GM19455 (cell line): ENCODE measurements at regions not wholly inside any gene's neighbourhood (a gene's known extent, or its start where the extent isn't known, plus 50 kb on each side); places are given as distances from the start of the nearest gene placed in this dataset.
"Not testable (repeated sequence)": the region's sequence is repeated elsewhere in the genome, so short reads cannot be mapped to it uniquely, and the experiment has no call there.

ENCODE experiments used
- ATAC-seq: cut with Tn5 transposase; IDR thresholded peaks from one replicate; pipeline ENCODE4 v1.9.1; 2021; ENCODE audit not compliant: unreplicated experiment

DNA sequence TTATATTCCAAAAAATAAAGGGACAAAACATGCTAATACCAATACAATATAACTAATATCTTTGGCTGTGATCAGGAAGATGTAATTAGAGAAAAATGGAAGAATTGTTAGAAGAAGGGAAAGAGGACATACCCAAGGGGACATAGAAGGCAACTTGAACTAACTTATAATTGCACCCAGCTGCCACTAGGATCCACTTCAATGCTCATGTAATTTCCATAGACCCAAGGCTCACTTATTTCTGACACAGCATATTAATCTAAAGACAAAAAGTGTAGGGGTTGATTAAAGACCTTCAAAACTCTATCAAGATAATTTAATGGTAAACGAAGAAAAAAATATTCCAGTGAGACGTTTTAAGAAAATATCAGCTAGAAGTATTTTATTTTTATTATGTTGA, 396.0 kb upstream of the ADGRB3 start:
- no peak for ATAC-seq

DNA sequence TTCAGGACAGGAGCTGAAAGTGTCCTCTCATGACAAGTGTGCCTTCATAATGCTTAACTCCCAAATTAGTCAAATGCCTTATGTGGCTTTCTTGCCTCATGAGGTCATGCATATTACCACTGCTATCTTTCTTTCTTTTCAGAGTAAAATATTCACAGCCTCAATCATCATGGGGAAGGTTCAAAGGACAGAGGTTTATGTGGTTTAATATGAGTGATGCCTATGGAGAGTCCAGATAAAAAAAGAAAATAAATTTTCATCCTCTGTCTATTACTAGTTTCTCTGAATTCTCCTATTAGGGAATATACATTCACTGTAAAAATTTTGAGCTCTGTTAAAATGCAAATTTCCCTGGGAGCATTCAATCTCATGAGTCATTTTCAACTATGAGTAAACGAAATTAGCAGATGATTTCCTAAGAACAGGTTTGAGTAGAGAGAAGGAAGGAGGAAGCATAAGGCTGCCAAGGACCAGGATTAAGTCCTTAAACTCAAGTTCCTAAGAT, 396.9 kb upstream of the ADGRB3 start:
- ATAC-seq: no peak

DNA sequence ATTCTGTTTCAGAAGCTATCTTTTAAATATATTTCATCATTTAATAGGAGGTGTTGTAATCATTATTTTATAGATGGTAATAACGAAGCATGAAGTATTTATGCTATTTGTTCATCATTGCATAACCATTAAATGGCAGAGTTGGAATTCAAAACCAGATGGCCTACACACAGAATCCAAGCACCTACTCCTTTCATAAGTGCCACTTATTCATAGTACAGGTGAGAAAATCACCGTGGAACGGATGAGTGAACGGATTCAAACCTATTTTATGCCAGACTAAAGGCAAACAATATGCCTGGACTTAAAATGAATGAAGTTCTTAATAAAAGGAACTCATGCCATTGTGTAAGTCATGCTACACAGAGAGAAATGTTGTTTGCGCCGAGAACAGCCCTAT, 397.9 kb upstream of the ADGRB3 start:
- no peak for ATAC-seq

GRCh38 chr6:68235326-68235784, 399.7 kb upstream of the ADGRB3 start:
- ATAC-seq: no peak

- no peak for ATAC-seq
These were observed 401.5 kb upstream of the ADGRB3 start for GRCh38 chr6:68233623-68234022.

GRCh38 chr6:68229566-68229965, 405.5 kb upstream of the ADGRB3 start:
- ATAC-seq: no peak

GRCh38 chr6:68226460-68226859, 408.6 kb upstream of the ADGRB3 start:
- no peak for ATAC-seq

GRCh38 chr6:68225729-68226128, 409.4 kb upstream of the ADGRB3 start:
- ATAC-seq: no peak

- no peak for ATAC-seq
These were observed 423.8 kb upstream of the ADGRB3 start for GRCh38 chr6:68211242-68211795.

DNA sequence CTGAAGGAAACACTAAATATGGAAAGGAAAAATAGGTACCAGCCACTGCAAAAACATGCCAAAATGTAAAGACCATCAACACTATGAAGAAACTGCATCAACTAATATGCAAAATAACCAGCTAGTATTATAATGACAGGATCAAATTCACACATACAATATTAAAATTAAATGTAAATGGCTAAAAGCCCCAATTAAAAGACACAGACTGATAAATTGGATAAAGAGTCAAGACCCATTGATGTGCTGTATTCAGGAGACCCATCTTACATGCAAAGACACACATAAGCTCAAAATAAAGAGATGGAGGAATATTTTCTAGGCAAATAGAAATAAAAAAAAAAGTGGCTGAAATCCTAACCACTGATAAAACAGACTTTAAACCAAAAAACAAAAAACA, 427.5 kb upstream of the ADGRB3 start:
- ATAC-seq: not testable (repeated sequence)

GRCh38 chr6:68200929-68201328, 434.2 kb upstream of the ADGRB3 start:
- ATAC-seq: no peak

- no peak for ATAC-seq
These were observed 437.7 kb upstream of the ADGRB3 start for GRCh38 chr6:68197356-68197755.

GRCh38 chr6:68196645-68197044, 438.4 kb upstream of the ADGRB3 start:
- ATAC-seq: no peak

DNA sequence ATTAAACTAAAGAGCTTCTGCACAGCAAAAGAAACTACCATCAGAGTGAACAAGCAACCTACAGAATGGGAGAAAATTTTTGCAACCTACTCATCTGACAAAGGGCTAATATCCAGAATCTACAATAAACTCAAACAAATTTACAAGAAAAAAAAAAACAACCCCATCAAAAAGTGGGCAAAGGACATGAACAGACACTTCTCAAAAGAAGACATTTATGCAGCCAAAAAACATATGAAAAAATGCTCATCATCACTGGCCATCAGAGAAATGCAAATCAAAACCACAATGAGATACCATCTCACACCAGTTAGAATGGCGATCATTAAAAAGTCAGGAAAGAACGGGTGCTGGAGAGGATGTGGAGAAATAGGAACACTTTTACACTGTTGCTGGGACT, 439.3 kb upstream of the ADGRB3 start:
- not testable (repeated sequence) for ATAC-seq

- ATAC-seq: no peak
These were observed 440.1 kb upstream of the ADGRB3 start for GRCh38 chr6:68194846-68195478.

- no peak for ATAC-seq
These were observed 442.1 kb upstream of the ADGRB3 start for GRCh38 chr6:68192988-68193387.

DNA sequence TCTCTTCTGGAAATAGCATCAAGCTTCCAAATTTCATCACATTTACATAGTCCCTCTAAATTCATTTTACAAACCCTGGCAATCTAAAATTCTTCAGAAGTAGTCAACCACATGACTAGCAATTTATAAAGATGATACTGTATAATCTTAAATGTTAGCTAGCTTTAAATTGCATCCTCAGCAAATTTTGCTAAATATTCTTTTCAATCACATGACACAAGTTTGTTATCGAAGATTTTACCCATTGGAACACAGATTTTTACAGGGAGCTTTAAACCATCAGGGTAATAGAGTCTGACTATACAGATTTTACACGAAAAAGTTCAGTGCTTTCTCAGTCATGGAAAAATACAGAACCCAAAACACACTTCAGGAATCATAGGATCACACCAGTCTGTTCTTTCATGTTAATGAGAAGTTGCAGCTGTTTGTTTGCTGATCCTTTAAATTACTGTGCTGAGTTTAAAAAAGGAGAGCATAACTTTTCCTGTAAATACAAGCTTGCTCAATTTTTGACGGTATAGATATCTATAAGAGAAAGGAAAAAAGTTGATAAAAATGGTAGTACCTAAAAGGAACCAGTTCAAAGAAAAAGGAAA, 445.8 kb upstream of the ADGRB3 start:
- no peak for ATAC-seq

GRCh38 chr6:68186870-68187269, 448.2 kb upstream of the ADGRB3 start:
- no peak for ATAC-seq

DNA sequence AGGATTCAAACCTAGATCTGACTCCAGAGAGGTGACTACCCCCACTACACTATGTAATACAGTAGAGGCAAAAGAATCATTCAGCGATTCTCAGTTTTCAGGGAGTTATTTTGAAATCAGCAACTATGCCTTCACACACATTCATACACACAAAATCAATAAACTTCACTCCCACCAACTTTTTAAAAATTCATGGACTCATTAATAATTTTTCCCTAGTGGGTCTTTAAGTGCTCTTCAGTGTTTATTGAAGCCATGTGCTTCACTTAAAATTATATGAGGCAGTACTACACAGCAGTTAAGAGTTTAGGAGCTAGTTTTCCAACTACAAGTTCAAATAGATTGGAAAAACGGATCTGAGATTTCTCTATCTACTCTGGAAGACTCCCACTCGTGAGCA, 452.7 kb upstream of the ADGRB3 start:
- ATAC-seq: no peak

- not testable (repeated sequence) for ATAC-seq
These were observed 454.1 kb upstream of the ADGRB3 start for GRCh38 chr6:68181027-68181426.

- no peak for ATAC-seq
These were observed 461.5 kb upstream of the ADGRB3 start for GRCh38 chr6:68173616-68174015.

- no peak for ATAC-seq
These were observed 465.2 kb upstream of the ADGRB3 start for GRCh38 chr6:68169922-68170321.
